K562 (cell line): ENCODE measurements at regions not wholly inside any gene's neighbourhood (a gene's known extent, or its start where the extent isn't known, plus 50 kb on each side); places are given as distances from the start of the nearest gene placed in this dataset.

Experiments
- ATAC-seq: fragments of 200-7000 bp; cut with Tn5 transposase; 3 replicates; pipeline ENCODE4 v1.9.1; 2020; ENCODE audit warnings: moderate library complexity
- BruUV-seq: library from RNA; stranded (reverse); fragments of 400-500 nt; replicated peaks from 2 replicates; lab custom pipeline; 2021; lab: Mats Ljungman, UMichigan
- CTCF ChIA-PET: fragments of 300-600 bp; formaldehyde crosslinking; extraction: SDS; loops from one replicate; lab custom pipeline; 2021; ENCODE audit warnings: low intra/inter-chr PET ratio; lab: Yijun Ruan, JAX
- POLR2A ChIA-PET: fragments of 300-600, 350-650 bp; sonication (Branson Sonifier 250); formaldehyde crosslinking; extraction: SDS; loops from one replicate; lab custom pipeline; 2021; ENCODE audit warnings: antibody characterized with exemption, inconsistent platforms; lab: Yijun Ruan, JAX
- DNase-seq, 4 experiments: peaks; one replicate each; pipeline versions ENCODE4 v3.0.0 to v3.0.0-alpha.2; 2011 to 2018; ENCODE audit warnings: low spot score in 3 of 4, mixed read lengths in 3 of 4; ENCODE audit errors: extremely low read depth in 1 of 4
- FAIRE-seq: peaks from 2 replicates; lab custom pipeline; 2011; peaks lifted over from hg19 to GRCh38; lab: Jason Lieb, UNC
- H2AFZ ChIP-seq: 2 replicates; pipeline ENCODE4 v1.6.0; 2011; ENCODE audit warnings: low read depth, low read length, control low read depth, inconsistent platforms
- H3K27ac ChIP-seq: fragments of 200-600 bp; 3 replicates; pipeline ENCODE4 v1.8.0; 2011; ENCODE audit warnings: low read depth, mild to moderate bottlenecking, control low read depth, inconsistent platforms, low read length, moderate library complexity, mixed read lengths; ENCODE audit errors: extremely low read depth
- H3K27me3 ChIP-seq, 2 experiments: fragments of 300-600 bp in 1 of 2; 2 replicates in 1 of 2; 3 replicates in 1 of 2; pipeline versions ENCODE4 v1.6.0 to v1.8.0; 2011; ENCODE audit warnings: inconsistent platforms in 2 of 2, low read length in 2 of 2, mild to moderate bottlenecking in 1 of 2, mixed read lengths in 1 of 2, moderate library complexity in 1 of 2; ENCODE audit not compliant: control insufficient read depth in 2 of 2, insufficient read depth in 2 of 2
- H3K36me3 ChIP-seq: fragments of 300-600 bp; 3 replicates; pipeline ENCODE4 v1.8.0; 2011; ENCODE audit warnings: mild to moderate bottlenecking, low read length, inconsistent platforms; ENCODE audit not compliant: control insufficient read depth, insufficient read depth
- H3K4me1 ChIP-seq, 2 experiments: fragments of 200-600 bp in 1 of 2; replicated peaks in 1 of 2; 2 replicates in 1 of 2; 3 replicates in 1 of 2; pipeline versions ENCODE4 v1.5.1 to v1.8.0; 2011; ENCODE audit warnings: inconsistent platforms in 2 of 2, low read length in 2 of 2, mild to moderate bottlenecking in 1 of 2, mixed read lengths in 1 of 2, moderate library complexity in 1 of 2; ENCODE audit not compliant: control insufficient read depth in 2 of 2, insufficient read depth in 2 of 2
- H3K4me2 ChIP-seq: 2 replicates; pipeline ENCODE4 v1.6.1; 2011; ENCODE audit warnings: low read length, control low read depth, inconsistent platforms, mixed read lengths; ENCODE audit not compliant: insufficient read depth
- H3K4me3 ChIP-seq: fragments of 200-600 bp; sonication (generic), shearing (Covaris generic); 2 replicates; pipeline ENCODE4 v1.5.1; 2016; ENCODE audit warnings: control low read depth, inconsistent platforms
- H3K79me2 ChIP-seq: fragments of 200-600 bp; 3 replicates; pipeline ENCODE4 v1.8.0; 2011; ENCODE audit warnings: low read length, inconsistent platforms; ENCODE audit not compliant: control insufficient read depth, insufficient read depth
- H3K9ac ChIP-seq, 2 experiments: 2 replicates each; pipeline versions ENCODE4 v1.6.0 to v1.6.1; 2011; ENCODE audit warnings: low read depth in 2 of 2, low read length in 2 of 2, control low read depth in 1 of 2, inconsistent platforms in 1 of 2, mild to moderate bottlenecking in 1 of 2, mixed read lengths in 1 of 2; ENCODE audit not compliant: insufficient read depth in 1 of 2
- H3K9me1 ChIP-seq: one replicate; pipeline ENCODE4 v1.6.0; 2011; ENCODE audit warnings: inconsistent platforms, mild to moderate bottlenecking, low read length, moderate library complexity; ENCODE audit not compliant: control insufficient read depth, insufficient read depth
- H3K9me3 ChIP-seq: replicated peaks from 2 replicates; pipeline ENCODE4 v1.5.1; 2011; ENCODE audit warnings: low read depth, low read length, inconsistent platforms; ENCODE audit not compliant: control insufficient read depth, insufficient read depth
- H4K20me1 ChIP-seq: replicated peaks from 2 replicates; pipeline ENCODE4 v1.6.1; 2011; ENCODE audit warnings: low read length, inconsistent platforms, mixed read lengths; ENCODE audit not compliant: control insufficient read depth, insufficient read depth
- BCOR ChIP-seq: fragments of 450-650 bp; IDR thresholded peaks from 2 replicates; pipeline ENCODE4 v1.6.1; 2016
- COPS2 ChIP-seq: fragments of 450-650 bp; conservative IDR thresholded peaks from 2 replicates; pipeline ENCODE4 v1.6.1; 2016; ENCODE audit warnings: mild to moderate bottlenecking, moderate library complexity
- ETV1 ChIP-seq: fragments of 450-650 bp; conservative IDR thresholded peaks from 2 replicates; pipeline ENCODE4 v1.6.1; 2016; ENCODE audit warnings: missing genetic modification characterization, control low read depth, low read depth, missing compliant biosample characterization
- NFIC ChIP-seq: fragments of 450-650 bp; IDR thresholded peaks from 2 replicates; pipeline ENCODE4 v1.6.1; 2017; ENCODE audit warnings: mild to moderate bottlenecking, inconsistent platforms
- RUNX1 ChIP-seq: sonication (generic); IDR thresholded peaks from 2 replicates; pipeline ENCODE4 v1.6.1; 2016; ENCODE audit warnings: antibody characterized with exemption, low read depth
- ZBED1 ChIP-seq: IDR thresholded peaks from 2 replicates; pipeline ENCODE4 v1.6.1; 2014
- ZFX ChIP-seq: sonication (generic); formaldehyde crosslinking; IDR thresholded peaks from 2 replicates; pipeline ENCODE4 v1.8.0; 2022; ENCODE audit warnings: mild to moderate bottlenecking, missing genetic modification reagents, moderate library complexity
- ZNF134 ChIP-seq: fragments of 250-450 bp; sonication (Bioruptor Pico); conservative IDR thresholded peaks from 2 replicates; pipeline ENCODE4 v1.4.0; 2020
- ZNF324 ChIP-seq: fragments of 250-450 bp; sonication (Bioruptor Pico); IDR thresholded peaks from 2 replicates; pipeline ENCODE4 v1.4.0; 2020; ENCODE audit warnings: mild to moderate bottlenecking
- WGBS: fragments of 100-300 bp; shearing (Covaris generic); methylation state at CpG from one replicate; pipeline ENCODE4 v1.1.6; 2016; ENCODE audit warnings: low coverage, mixed read lengths; ENCODE audit not compliant: insufficient coverage; ENCODE audit errors: missing lambda C conversion rate; 5-methylcytosine and 5-hydroxymethylcytosine counted together
- in situ Hi-C: fragments of 300-500 bp; cut with MboI; formaldehyde crosslinking; loops from 4 replicates; pipeline ENCODE4 v1.15.0; 2018; ENCODE audit warnings: inconsistent platforms, mixed read lengths
- intact Hi-C: fragments of 100-400 bp; cut with micrococcal nuclease; formaldehyde crosslinking; loops from 2 replicates; pipeline ENCODE4 v1.14.2; 2022
- TF ChIP-seq, protein P1 (sequence below): sonication (generic); formaldehyde crosslinking; IDR thresholded peaks from 2 replicates; pipeline ENCODE4 v1.8.1; 2023; ENCODE audit warnings: mild to moderate bottlenecking, missing genetic modification reagents
- TF ChIP-seq, protein P2 (sequence below): sonication (generic); formaldehyde crosslinking; IDR thresholded peaks from 2 replicates; pipeline ENCODE4 v1.8.0; 2022; ENCODE audit warnings: mild to moderate bottlenecking, missing genetic modification reagents, borderline replicate concordance
- TF ChIP-seq, protein P3 (sequence below): sonication (generic); formaldehyde crosslinking; IDR thresholded peaks from 2 replicates; pipeline ENCODE4 v1.8.0; 2022; ENCODE audit warnings: mild to moderate bottlenecking, low read depth, missing genetic modification reagents

DNA sequence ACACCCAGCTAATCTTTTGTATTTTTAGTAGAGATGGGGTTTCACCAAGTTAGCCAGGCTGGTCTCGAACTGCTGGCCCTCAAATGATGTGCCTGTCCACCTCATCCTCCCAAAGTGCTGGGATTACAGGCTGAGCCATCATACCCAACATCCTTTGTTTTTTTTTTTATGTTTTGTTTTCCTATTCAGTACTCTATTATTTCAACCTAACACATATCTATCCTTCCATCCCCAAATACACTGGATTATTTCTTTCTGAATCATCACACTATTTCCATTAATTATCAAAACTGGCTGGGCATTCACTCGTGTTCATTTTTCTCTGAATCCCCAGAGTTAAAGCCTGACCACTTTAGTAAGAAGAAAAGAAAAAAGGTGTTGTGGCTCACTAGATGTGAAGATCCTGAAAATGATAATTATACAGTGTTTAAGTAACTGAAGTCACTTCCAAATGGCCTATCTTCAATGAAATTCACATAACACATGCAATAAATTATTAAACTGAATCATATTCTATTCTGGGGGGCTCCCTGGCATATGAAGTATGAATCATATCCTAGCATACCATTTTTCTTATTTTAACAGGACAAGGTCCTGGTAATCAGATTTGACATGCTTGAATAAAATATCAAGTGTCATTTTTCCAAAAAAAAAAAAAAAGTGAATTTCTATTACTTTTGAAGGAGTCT, 1754.2 kb downstream of the BRINP3 start:
- CTCF ChIA-PET: no interaction called here

More for the DNA sequence above, 1754.2 kb downstream of the BRINP3 start:
- POLR2A ChIA-PET: no interaction called here
- 0 out of 2 replicates have a peak, but pooled peaks cover 1% of the 10 kb centered on the region for H3K9me3 ChIP-seq
- H4K20me1 ChIP-seq: no peaks in the 10 kb centered on the region
- BruUV-seq: no TSS peak
- H3K79me2 ChIP-seq: no peaks in the 10 kb centered on the region
- H3K9me1 ChIP-seq: no peaks in the 10 kb centered on the region
- no peak overlapping the region for H2AFZ ChIP-seq
- no peak overlapping the region for H3K27ac ChIP-seq
- no peak for DNase-seq
- TF ChIP-seq ZBED1 (no peak), RUNX1 (no peak), ZNF324 (CRISPR knock-in tag) (no peak), ZNF134 (no peak), ZFX (CRISPR knock-in tag) (no peak), BCOR (no peak), COPS2 (no peak), NFIC (no peak), ETV1 (tag) (no peak)
- TF ChIP-seq, protein P1, sequence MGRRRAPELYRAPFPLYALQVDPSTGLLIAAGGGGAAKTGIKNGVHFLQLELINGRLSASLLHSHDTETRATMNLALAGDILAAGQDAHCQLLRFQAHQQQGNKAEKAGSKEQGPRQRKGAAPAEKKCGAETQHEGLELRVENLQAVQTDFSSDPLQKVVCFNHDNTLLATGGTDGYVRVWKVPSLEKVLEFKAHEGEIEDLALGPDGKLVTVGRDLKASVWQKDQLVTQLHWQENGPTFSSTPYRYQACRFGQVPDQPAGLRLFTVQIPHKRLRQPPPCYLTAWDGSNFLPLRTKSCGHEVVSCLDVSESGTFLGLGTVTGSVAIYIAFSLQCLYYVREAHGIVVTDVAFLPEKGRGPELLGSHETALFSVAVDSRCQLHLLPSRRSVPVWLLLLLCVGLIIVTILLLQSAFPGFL (CRISPR knock-in tag): no peak
- TF ChIP-seq, protein P2, sequence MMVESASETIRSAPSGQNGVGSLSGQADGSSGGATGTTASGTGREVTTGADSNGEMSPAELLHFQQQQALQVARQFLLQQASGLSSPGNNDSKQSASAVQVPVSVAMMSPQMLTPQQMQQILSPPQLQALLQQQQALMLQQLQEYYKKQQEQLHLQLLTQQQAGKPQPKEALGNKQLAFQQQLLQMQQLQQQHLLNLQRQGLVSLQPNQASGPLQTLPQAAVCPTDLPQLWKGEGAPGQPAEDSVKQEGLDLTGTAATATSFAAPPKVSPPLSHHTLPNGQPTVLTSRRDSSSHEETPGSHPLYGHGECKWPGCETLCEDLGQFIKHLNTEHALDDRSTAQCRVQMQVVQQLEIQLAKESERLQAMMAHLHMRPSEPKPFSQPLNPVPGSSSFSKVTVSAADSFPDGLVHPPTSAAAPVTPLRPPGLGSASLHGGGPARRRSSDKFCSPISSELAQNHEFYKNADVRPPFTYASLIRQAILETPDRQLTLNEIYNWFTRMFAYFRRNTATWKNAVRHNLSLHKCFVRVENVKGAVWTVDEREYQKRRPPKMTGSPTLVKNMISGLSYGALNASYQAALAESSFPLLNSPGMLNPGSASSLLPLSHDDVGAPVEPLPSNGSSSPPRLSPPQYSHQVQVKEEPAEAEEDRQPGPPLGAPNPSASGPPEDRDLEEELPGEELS (CRISPR knock-in tag): no peak
- TF ChIP-seq, protein P3, sequence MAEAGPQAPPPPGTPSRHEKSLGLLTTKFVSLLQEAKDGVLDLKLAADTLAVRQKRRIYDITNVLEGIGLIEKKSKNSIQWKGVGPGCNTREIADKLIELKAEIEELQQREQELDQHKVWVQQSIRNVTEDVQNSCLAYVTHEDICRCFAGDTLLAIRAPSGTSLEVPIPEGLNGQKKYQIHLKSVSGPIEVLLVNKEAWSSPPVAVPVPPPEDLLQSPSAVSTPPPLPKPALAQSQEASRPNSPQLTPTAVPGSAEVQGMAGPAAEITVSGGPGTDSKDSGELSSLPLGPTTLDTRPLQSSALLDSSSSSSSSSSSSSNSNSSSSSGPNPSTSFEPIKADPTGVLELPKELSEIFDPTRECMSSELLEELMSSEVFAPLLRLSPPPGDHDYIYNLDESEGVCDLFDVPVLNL (CRISPR knock-in tag): no peak
- TF ChIP-seq, all 486 proteins: peak for 0
- in situ Hi-C loops (no loop called here), intact Hi-C loops (no loop called here)
- ATAC-seq: no peak
- Histone ChIP-seq H3K27me3 (no peaks in the 10 kb centered on the region), H3K4me3 (no peak overlapping the region), H3K36me3 (no peaks in the 10 kb centered on the region), H3K9ac (no peak overlapping the region), H3K4me1 (no peaks in the 10 kb centered on the region), H3K4me2 (no peak overlapping the region)
- 0% methylated on average over 2 of the region's 2 CpGs for WGBS
- no peak for FAIRE-seq
